Lung (tissue), 11 donors: ENCODE measurements at regions not wholly inside any gene's neighbourhood (a gene's known extent, or its start where the extent isn't known, plus 50 kb on each side); places are given as distances from the start of the nearest gene placed in this dataset.

Source experiments
- ATAC-seq: fragments of 200-7000 bp; cut with Tn5 transposase; one replicate; pipeline ENCODE4 v1.9.1; 2020; ENCODE audit warnings: moderate number of reproducible peaks; ENCODE audit not compliant: insufficient read depth, low FRiP score
- DNase-seq, 3 donors: peaks; one replicate each; pipeline ENCODE4 v3.0.0-alpha.2; 2013 to 2017
- H3K27ac ChIP-seq, 2 donors: one replicate each; pipeline ENCODE4 v1.5.1; 2013; ENCODE audit warnings: mild to moderate bottlenecking in 2 of 2, moderate library complexity in 2 of 2, control low read depth in 1 of 2, inconsistent platforms in 1 of 2, low read depth in 1 of 2, low read length in 1 of 2
- H3K27me3 ChIP-seq, 3 donors: one replicate each; pipeline ENCODE4 v1.5.1; 2013; ENCODE audit warnings: low read length in 2 of 3; ENCODE audit not compliant: control insufficient read depth in 3 of 3, insufficient read depth in 3 of 3
- H3K36me3 ChIP-seq, 4 donors: one replicate each; pipeline ENCODE4 v1.5.1; 2013; ENCODE audit warnings: low read length in 4 of 4, mild to moderate bottlenecking in 1 of 4, moderate library complexity in 1 of 4; ENCODE audit not compliant: control insufficient read depth in 4 of 4, insufficient read depth in 4 of 4
- H3K4me1 ChIP-seq, 5 donors: one replicate each; pipeline ENCODE4 v1.5.1; 2013; ENCODE audit warnings: low read length in 5 of 5, mild to moderate bottlenecking in 2 of 5, moderate library complexity in 1 of 5; ENCODE audit not compliant: control insufficient read depth in 5 of 5, insufficient read depth in 5 of 5
- H3K4me3 ChIP-seq: one replicate; pipeline ENCODE4 v1.5.1; 2013; ENCODE audit warnings: mild to moderate bottlenecking, control low read depth, moderate library complexity
- H3K9ac ChIP-seq, 2 donors: one replicate each; pipeline ENCODE4 v1.5.1; 2013; ENCODE audit warnings: low read length in 2 of 2, control low read depth in 1 of 2; ENCODE audit not compliant: insufficient read depth in 1 of 2
- H3K9me3 ChIP-seq, 4 donors: one replicate each; pipeline ENCODE4 v1.5.1; 2013; ENCODE audit warnings: low read length in 3 of 4, mild to moderate bottlenecking in 1 of 4, moderate library complexity in 1 of 4; ENCODE audit not compliant: control insufficient read depth in 4 of 4, insufficient read depth in 3 of 4
- WGBS, 2 donors: extraction: QIAGEN DNeasy Blood & Tissue Kit; methylation state at CpG; one replicate each; pipeline ENCODE4 v1.1.7; 2013; 5-methylcytosine and 5-hydroxymethylcytosine counted together
- TF ChIP-seq, protein P1 (sequence below): IDR thresholded peaks from 2 replicates; pipeline ENCODE4 v1.5.1; 2012; ENCODE audit warnings: mild to moderate bottlenecking; ENCODE audit errors: control extremely low read depth, extremely low read depth
- donor health status: control.
- donor health status: control.
- donor health status: Bipolar disorder and iron deficiency.
- donor health status: healthy.
- donor health status: DM: yes; HTN: yes; CAD: no.

DNA sequence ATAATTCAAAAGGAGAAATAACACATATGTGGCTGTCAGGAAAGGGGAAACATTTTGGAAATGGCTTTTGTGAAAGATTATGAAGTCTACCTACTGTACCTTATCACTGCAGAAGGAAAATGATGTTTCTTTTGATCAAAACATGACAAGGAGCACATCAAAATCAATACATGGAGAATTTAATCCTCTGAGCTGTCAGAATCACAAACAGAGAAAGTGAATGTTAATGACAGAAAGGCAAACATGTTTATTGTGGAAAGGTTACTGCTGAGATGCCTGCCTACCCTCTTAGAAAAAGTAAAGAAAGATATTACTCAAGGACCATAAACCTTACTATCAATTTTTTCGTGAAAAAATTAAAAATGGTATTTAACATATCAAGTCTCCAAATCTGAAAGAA, 794.5 kb upstream of the GYPC start:
- no peak for ATAC-seq
- H3K9me3 ChIP-seq: no peaks in the 10 kb centered on the region
- H3K4me1 ChIP-seq: no peaks in the 10 kb centered on the region
- no peaks in the 10 kb centered on the region for H3K27me3 ChIP-seq
- TF ChIP-seq, protein P1, sequence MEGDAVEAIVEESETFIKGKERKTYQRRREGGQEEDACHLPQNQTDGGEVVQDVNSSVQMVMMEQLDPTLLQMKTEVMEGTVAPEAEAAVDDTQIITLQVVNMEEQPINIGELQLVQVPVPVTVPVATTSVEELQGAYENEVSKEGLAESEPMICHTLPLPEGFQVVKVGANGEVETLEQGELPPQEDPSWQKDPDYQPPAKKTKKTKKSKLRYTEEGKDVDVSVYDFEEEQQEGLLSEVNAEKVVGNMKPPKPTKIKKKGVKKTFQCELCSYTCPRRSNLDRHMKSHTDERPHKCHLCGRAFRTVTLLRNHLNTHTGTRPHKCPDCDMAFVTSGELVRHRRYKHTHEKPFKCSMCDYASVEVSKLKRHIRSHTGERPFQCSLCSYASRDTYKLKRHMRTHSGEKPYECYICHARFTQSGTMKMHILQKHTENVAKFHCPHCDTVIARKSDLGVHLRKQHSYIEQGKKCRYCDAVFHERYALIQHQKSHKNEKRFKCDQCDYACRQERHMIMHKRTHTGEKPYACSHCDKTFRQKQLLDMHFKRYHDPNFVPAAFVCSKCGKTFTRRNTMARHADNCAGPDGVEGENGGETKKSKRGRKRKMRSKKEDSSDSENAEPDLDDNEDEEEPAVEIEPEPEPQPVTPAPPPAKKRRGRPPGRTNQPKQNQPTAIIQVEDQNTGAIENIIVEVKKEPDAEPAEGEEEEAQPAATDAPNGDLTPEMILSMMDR: no peak
- no peak overlapping the region for H3K27ac ChIP-seq
- WGBS, 2 donors: 88 to 90% methylated on average over 1 of the region's 1 CpG
- DNase-seq: no peak
- H3K4me3 ChIP-seq: no peak overlapping the region
- H3K9ac ChIP-seq: no peak overlapping the region
- H3K36me3 ChIP-seq: no peaks in the 10 kb centered on the region

- ATAC-seq (no peak), DNase-seq (no peak)
- TF ChIP-seq, protein P1: no peak
- Histone ChIP-seq H3K27me3 (no peaks in the 10 kb centered on the region), H3K4me3 (no peak overlapping the region), H3K36me3 (no peaks in the 10 kb centered on the region), H3K27ac (no peak overlapping the region), H3K9ac (no peak overlapping the region), H3K9me3 (no peaks in the 10 kb centered on the region), H3K4me1 (no peaks in the 10 kb centered on the region)
- WGBS, 2 donors: 94% methylated on average over 4 of the region's 4 CpGs
Observed at GRCh38 chr2:125867908-125868307, 788.0 kb upstream of the GYPC start.

- Histone ChIP-seq H3K4me3 (no peak overlapping the region), H3K4me1 (peaks cover 0 to 5% (median 0%) of the 10 kb centered on the region in 5 donors), H3K27me3 (no peaks in the 10 kb centered on the region), H3K27ac (no peak overlapping the region), H3K36me3 (no peaks in the 10 kb centered on the region), H3K9me3 (no peaks in the 10 kb centered on the region), H3K9ac (no peak overlapping the region)
- no peak for ATAC-seq
- DNase-seq: no peak
- TF ChIP-seq, protein P1: no peak
- 76 to 80% methylated on average over 2 of the region's 2 CpGs for WGBS, 2 donors
Observed at GRCh38 chr2:125870264-125870663, 785.7 kb upstream of the GYPC start.

DNA sequence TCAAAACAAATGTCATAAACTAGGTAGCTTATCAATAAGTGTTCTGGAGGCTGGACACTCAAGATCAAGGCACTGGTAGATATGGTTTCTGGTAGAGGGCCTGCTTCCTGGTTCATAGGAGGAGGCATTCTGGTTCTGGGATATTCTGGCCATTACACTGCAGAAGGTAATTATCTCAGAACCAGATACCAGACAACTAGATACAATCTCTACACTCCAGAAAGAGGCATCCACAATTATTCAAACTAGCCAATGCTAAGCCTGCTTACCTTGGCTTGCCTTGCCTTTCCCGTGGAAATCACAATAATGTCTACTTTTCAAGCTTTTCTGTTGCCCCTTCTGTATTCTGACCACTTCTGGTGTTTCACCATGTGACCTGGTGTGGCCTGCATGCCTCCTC, 785.2 kb upstream of the GYPC start:
- ATAC-seq (no peak), DNase-seq (no peak)
- WGBS, 2 donors: 60 to 72% methylated on average over 1 of the region's 1 CpG
- Histone ChIP-seq H3K36me3 (no peaks in the 10 kb centered on the region), H3K4me3 (no peak overlapping the region), H3K9me3 (no peaks in the 10 kb centered on the region), H3K27ac (no peak overlapping the region), H3K4me1 (peaks cover 0 to 5% (median 0%) of the 10 kb centered on the region in 5 donors), H3K27me3 (no peaks in the 10 kb centered on the region), H3K9ac (no peak overlapping the region)
- TF ChIP-seq, protein P1: no peak
